ENCODE measurements at regions not wholly inside any gene's neighbourhood (a gene's known extent, or its start where the extent isn't known, plus 50 kb on each side); places are given as distances from the start of the nearest gene placed in this dataset.
"Not testable (repeated sequence)": the region's sequence is repeated elsewhere in the genome, so short reads cannot be mapped to it uniquely, and the experiment has no call there.

DNA sequence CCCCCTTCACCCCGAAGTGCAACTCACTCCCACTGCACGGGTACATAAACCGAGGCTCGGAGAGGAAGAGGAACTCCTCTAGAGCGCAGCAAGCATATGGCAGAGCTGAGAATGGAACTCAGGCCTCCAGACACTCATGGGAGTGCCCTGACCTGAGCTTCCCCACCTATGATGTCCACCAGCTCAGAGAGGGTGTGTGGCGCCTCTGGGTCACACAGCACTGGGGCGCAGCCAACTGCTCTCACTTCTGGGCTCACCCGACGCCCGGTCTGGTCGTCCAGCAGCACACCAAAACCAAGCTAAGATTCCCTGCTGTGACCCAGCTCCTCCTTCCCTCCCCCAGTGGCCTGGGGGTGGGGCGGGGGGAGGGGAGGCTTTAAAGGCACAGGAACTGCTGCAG is 904.3 kb downstream of the TUBA3C start:
- H3K27me3 ChIP-seq; H3K4me3 ChIP-seq; H3K36me3 ChIP-seq; DNase-seq (ENCODE audit: low spot score in 2 of 2); H3K27ac ChIP-seq; H3K4me1 ChIP-seq; H3K9me3 ChIP-seq: not testable (repeated sequence)
- 82 to 85% methylated on average over 10 to 11 of the region's 12 CpGs for WGBS, 2 donors

DNA sequence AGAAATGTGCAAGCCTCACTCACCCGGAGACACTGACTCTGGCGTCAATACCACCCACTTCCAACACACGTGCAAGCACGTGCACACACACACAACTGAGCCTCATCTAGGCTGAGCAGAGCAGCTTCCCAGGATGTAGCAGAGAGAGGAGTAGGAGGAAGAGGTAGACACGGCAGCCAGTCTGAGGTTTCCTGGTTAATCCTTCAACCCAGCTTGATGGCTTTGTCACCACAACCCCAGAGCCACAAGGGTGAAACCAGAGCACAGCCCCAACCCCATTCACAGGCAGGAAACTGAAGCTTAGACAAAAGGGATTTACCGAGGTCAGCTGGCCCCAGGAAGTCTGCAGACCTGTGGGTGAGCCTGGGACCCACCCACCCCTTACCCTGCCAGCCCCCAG is 905.3 kb downstream of the TUBA3C start:
- H3K27ac ChIP-seq, H3K9me3 ChIP-seq: not testable (repeated sequence)

GRCh38 chr13:18273785-18274514 is 907.7 kb downstream of the TUBA3C start:
- H3K36me3 ChIP-seq; H3K4me1 ChIP-seq; DNase-seq (ENCODE audit: low spot score in 2 of 2); H3K4me3 ChIP-seq; H3K27ac ChIP-seq; H3K9me3 ChIP-seq; H3K27me3 ChIP-seq: not testable (repeated sequence)
- WGBS, 2 donors = 44 to 83% methylated on average over 2 to 4 of the region's 14 CpGs

More for the DNA sequence above, 905.3 kb downstream of the TUBA3C start:
- not testable (repeated sequence) for H3K4me1 ChIP-seq; H3K27me3 ChIP-seq; H3K36me3 ChIP-seq; DNase-seq (ENCODE audit: low spot score in 2 of 2); H3K4me3 ChIP-seq
- WGBS, 2 donors = 58 to 80% methylated on average over 2 to 3 of the region's 6 CpGs

DNA sequence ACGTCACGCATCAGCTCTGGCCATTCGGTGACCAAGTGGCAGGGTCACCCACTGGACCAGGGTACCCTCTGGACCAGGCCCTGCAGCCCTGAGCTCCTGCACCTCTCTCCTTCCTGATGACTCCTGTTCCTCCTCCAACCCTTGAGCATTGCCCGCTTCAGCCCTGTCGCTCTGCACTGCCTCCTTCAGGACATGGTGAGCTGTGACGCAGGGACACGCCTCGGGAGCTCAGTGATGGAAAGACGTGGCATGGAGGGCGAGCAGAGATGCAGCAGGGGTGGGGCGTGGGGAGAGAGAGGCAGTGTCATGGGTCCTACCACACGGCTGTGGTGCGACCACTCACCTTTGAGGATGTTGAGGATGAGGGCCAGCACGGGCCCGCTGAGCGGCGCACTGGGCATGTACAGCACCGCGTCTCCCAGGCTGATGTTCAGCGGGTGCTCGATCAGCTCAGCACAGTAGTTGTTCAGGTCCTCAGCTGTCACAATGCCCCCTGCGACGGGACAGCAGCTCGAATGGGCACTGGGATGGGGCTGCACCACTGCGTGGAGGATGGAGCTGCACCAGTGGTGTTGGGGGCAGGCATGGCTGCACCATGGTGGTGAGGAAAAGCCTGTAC is 922.7 kb downstream of the TUBA3C start:
- not testable (repeated sequence) for H3K27me3 ChIP-seq; DNase-seq (ENCODE audit: low spot score in 2 of 2); H3K27ac ChIP-seq; H3K9me3 ChIP-seq; H3K36me3 ChIP-seq; H3K4me1 ChIP-seq; H3K4me3 ChIP-seq
- 84 to 86% methylated on average over 19 to 20 of the region's 25 CpGs for WGBS, 2 donors

DNA sequence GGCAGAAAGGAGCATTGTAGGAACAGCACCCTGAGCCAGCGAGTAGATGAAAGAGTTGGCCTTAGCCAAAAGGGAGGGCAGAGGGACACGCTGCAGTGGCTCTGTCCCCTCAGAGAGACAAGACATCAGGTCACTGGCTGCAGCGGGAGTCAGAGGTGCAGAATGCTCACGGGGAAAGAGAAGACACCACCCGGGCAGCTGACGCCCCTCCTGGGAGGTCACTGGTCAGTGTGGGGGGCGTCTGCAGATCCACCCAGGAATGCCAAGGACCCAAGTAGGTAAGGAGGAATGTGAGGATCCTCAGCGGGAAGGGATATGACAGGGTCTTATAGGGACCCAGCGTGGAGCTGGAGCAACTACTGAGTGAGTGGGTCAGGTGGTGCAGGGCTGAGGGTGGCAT is 923.9 kb downstream of the TUBA3C start:
- 69 to 73% methylated on average over 9 of the region's 9 CpGs for WGBS, 2 donors

GRCh38 chr13:18252848-18253247 is 928.8 kb downstream of the TUBA3C start:
- WGBS, 2 donors = 67% methylated on average over 9 of the region's 12 CpGs; no CpG with 5 or more reads in 1 of the 2 donors
- H3K27me3 ChIP-seq = not testable (repeated sequence)

More for the DNA sequence above, 923.9 kb downstream of the TUBA3C start:
- not testable (repeated sequence) for H3K27ac ChIP-seq; DNase-seq (ENCODE audit: low spot score in 2 of 2); H3K27me3 ChIP-seq; H3K4me3 ChIP-seq; H3K4me1 ChIP-seq; H3K9me3 ChIP-seq; H3K36me3 ChIP-seq

DNA sequence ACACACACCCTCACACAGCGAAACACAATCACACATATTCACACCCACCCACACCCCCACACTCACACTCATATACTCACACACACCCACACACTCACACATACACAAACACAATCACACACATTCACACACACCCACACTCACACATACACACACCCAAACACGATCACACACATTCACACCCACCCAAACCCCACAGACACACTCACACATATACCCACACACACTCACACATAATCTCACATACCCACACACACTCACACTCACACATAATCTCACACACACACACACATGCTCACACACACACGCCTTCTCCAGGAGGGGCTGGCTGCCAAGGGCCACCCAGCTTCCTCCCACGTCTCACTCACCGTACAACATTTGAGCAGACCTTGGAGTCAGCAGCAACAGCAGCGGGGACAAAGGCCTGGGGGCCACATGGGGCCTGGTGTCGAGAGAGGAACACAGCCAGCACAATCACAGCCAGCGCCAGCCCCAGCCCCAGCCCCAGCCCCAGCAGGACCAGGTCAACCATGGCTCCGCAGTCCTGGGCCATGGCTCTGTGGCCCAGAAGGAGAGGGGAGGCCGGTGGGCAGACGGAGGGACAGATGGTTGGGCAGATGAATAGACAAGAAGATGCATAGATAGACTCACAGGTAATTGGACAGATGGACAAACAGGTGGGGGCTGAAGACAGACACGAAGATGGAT is 932.9 kb downstream of the TUBA3C start:
- not testable (repeated sequence) for H3K9me3 ChIP-seq; H3K36me3 ChIP-seq; H3K4me3 ChIP-seq; H3K4me1 ChIP-seq; H3K27ac ChIP-seq; DNase-seq (ENCODE audit: low spot score in 2 of 2); H3K27me3 ChIP-seq
- 78 to 85% methylated on average over 12 of the region's 12 CpGs for WGBS, 2 donors

More at GRCh38 chr13:18252848-18253247, 928.8 kb downstream of the TUBA3C start:
- H3K36me3 ChIP-seq; H3K27ac ChIP-seq; H3K9me3 ChIP-seq; DNase-seq (ENCODE audit: low spot score in 2 of 2); H3K4me1 ChIP-seq; H3K4me3 ChIP-seq: not testable (repeated sequence)

GRCh38 chr13:18240086-18240485 is 941.5 kb downstream of the TUBA3C start:
- H3K4me1 ChIP-seq; DNase-seq (ENCODE audit: low spot score in 2 of 2); H3K36me3 ChIP-seq; H3K27ac ChIP-seq; H3K9me3 ChIP-seq; H3K27me3 ChIP-seq; H3K4me3 ChIP-seq: not testable (repeated sequence)
- 75 to 87% methylated on average over 3 of the region's 3 CpGs for whole genome bisulfite sequencing, 2 donors

DNA sequence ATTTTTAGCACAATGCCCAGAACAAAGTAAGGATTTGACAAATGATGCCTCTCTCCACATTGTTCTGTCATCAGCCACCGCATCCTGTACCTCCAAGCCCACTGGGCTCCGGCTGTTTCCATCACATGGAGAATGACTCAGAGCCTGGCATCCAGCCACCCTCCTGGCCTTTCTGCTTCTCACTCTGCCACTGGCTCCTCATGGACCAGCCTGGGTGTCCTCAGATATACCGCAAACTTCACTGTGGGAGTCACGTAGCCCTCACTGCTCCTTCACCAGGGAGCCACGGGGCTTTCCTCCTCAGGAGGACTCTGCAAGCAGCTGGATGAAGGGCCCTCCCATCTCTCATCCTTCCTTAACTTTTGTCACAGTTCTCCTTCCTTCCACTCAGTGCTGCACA is 943.0 kb downstream of the TUBA3C start:
- not testable (repeated sequence) for H3K4me1 ChIP-seq; H3K9me3 ChIP-seq; DNase-seq (ENCODE audit: low spot score in 2 of 2); H3K27me3 ChIP-seq; H3K4me3 ChIP-seq; H3K27ac ChIP-seq; H3K36me3 ChIP-seq
- WGBS, 2 donors = 77 to 78% methylated on average over 5 of the region's 5 CpGs

- Histone ChIP-seq H3K4me3 (no peak overlapping the region), H3K9me3 (no peaks in the 10 kb centered on the region), H3K4me1 (no peaks in the 10 kb centered on the region), H3K27me3 (no peaks in the 10 kb centered on the region), H3K27ac (no peak overlapping the region), H3K36me3 (no peaks in the 10 kb centered on the region)
- 93 to 96% methylated on average over 34 of the region's 34 CpGs for WGBS, 2 donors
- DNase-seq (ENCODE audit: low spot score in 2 of 2) = no peak
- no peak for TF ChIP-seq POLR2A (IDR thresholded peaks at IDR 0.05)
- TF ChIP-seq, protein P1, sequence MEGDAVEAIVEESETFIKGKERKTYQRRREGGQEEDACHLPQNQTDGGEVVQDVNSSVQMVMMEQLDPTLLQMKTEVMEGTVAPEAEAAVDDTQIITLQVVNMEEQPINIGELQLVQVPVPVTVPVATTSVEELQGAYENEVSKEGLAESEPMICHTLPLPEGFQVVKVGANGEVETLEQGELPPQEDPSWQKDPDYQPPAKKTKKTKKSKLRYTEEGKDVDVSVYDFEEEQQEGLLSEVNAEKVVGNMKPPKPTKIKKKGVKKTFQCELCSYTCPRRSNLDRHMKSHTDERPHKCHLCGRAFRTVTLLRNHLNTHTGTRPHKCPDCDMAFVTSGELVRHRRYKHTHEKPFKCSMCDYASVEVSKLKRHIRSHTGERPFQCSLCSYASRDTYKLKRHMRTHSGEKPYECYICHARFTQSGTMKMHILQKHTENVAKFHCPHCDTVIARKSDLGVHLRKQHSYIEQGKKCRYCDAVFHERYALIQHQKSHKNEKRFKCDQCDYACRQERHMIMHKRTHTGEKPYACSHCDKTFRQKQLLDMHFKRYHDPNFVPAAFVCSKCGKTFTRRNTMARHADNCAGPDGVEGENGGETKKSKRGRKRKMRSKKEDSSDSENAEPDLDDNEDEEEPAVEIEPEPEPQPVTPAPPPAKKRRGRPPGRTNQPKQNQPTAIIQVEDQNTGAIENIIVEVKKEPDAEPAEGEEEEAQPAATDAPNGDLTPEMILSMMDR (IDR thresholded peaks at IDR 0.05) = no peak
- TF ChIP-seq EP300 (IDR thresholded peaks at IDR 0.05) = no peak
Measured at GRCh38 chr13:18236528-18236815, 945.2 kb downstream of the TUBA3C start.
